ENCODE measurements at regions not wholly inside any gene's neighbourhood (a gene's known extent, or its start where the extent isn't known, plus 50 kb on each side); places are given as distances from the start of the nearest gene placed in this dataset.
"Not testable (repeated sequence)": the region's sequence is repeated elsewhere in the genome, so short reads cannot be mapped to it uniquely, and the experiment has no call there.

DNA sequence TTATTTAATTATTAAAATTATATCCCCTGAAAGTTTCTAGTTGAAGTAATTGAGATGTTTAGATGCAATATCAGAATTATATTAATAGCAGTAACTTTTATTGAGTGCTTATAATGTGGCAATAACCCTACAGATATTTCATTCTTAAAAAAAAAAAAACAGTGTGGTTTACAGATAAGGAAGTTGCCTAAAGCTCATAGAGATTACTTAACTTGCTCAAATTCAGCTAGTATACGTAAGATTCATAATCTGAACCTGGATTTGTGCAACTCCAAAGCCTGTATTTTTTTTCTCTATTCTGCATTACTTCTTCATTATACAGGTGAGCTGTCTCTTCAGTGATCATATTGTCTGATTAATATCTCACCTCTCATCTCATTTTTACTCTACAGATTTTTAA, 156.0 kb upstream of the PTBP2 start:
- DNase-seq, result no peak

DNA sequence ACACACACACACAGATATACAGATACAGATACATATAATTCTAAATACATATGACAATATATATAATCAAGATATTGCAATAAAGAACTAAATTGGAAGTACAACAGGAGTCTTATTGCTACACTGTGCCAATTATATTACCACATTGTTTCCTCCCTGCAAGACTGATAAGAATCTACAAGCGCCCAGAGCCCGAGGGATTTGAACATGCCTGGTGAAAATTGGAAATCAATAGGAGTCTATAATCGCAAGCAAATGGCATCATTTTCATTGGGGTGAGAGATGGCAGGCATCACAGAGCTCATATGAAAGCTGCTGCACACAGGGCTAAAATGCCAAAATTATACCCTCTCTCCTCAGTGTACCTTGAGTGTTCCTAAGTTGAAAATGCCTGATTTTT, 152.9 kb upstream of the PTBP2 start:
- DNase-seq, result no peak

DNA sequence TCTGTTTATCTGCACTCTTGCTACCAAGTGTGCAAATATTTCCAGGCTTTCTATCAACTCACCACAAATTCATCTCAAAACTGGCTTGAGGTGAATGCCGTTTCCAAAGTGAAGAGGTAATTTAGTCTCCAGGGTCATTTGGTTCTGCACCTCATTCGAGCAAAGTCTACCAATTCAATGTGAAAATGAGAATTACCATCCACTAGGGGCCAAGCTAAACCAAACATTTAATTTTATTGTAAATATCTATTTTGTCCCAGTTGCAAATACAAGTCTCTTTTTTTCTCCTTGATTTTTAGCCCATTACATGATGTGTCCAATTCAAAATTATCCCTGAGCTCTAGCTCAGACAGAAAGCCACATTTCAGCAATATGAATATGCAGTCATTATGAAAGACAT, 152.3 kb upstream of the PTBP2 start:
- DNase-seq, result no peak

DNA sequence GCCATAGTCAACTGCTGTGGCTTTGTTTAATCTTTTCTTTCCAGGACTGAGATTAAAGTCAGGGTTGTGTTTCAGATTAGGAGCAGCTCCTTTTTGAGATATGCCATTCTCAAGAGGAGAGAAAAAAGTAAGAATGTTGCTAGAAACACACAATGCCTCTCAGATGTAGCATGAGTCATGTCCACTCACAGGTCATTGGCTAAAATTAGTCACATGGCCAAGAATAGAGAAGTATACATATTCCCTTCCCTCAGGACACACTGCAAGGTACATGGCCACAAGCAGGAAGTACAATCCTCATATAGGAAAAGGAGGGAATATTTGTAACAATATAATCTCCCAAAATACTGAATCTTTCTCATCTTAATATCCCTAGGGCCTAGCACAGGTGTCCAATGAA, 141.9 kb upstream of the PTBP2 start:
- no peak for DNase-seq

DNA sequence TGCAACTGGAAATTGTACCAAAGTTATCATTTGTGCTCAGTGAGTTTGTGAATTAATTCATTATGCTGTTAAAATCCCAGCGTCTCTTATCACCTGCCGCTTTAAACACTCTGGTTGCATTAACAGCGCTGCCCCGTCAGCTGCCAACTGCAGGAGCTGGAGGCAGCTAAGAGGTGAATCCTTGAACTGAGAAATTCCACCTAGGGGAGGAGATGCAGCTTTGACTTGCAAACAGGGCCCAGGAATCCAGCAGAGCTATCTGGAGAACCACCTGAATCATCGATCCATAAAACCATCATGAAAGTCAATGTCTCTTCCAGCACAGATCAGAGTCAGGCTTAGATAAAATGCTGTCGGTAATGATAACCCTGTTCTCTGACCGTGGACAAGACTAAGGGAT, 140.7 kb upstream of the PTBP2 start:
- no peak for DNase-seq

DNA sequence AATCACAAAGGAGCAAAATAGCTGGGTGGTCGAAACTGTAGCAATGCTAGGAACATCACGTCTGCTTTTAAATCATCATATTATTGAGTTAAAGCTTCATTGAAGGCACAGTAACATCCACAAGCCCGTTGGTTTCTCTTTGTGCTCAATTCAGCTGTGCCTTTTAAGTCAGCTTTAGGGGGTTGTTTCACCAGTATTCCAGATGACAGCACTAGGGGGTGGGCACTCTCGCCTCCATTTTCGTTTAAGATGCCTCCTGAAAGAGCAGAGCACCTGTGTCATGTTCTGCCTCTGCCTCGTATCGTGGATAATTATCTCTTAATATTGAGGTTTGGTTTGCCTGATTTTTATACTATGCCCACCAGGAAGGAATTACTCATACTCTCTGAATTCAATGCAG, 139.8 kb upstream of the PTBP2 start:
- no peak for DNase-seq

DNA sequence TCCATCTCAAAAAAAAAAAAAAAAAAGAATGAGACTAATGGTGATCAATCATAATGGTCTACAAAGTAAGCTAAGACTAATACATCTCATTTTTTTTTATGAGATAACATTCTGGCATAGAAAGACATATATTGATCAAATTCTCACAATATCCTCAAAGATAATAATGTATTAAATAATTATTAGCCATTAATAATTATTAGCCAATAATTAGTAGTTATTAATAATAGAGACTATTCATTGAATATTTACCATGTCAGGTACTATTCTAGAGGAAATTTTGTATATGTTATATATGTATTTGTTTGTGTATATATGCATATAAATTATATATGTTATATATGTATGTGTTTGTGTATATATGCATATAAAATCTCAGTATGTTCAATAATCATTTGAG, 137.7 kb upstream of the PTBP2 start:
- DNase-seq, result no peak

DNA sequence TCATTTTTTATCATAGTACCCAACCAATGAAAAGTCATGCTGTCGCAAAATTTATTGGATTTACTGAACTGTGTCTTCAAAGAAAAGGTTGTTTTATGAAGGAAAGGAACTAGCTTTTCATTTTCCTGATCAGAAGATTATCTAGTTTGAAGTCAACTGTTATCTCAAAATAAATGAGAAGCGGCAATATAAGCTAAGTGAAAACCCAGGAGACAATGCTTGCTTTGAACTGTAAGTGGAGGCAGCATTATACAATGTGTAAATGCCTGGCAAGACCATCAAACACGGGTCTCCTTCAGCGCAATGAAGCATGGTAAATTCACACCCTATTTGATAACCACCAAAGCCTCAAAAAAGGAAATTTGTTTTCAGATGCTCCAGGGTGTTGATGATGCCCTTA, 134.4 kb upstream of the PTBP2 start:
- DNase-seq, result no peak

DNA sequence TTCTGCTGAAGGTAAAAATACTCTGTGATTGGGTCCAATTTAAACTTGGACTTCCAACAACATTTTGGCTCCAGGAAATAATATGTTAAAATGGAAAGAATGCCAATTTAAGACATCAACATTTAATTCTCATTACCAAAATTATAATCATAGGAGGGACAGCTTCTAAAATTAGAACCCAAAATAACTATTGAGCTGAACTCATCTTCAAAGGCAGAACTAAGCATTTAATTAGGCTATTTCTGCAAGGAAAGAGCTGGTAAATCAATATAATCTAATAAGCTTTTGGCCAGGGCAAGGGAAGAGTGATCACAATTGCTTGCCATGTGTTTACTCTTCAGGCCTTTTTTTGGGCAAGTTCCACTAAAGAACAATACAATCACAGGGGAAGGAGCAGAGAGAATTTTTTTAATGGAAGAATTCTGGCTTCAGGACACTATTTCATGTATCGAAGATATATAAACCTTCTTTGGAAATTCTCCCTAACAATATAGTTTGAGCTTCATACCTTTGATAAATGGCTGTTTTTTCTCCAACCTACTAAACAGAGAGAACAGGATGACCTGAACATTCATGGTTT, 133.1 kb upstream of the PTBP2 start:
- no peak for DNase-seq

DNA sequence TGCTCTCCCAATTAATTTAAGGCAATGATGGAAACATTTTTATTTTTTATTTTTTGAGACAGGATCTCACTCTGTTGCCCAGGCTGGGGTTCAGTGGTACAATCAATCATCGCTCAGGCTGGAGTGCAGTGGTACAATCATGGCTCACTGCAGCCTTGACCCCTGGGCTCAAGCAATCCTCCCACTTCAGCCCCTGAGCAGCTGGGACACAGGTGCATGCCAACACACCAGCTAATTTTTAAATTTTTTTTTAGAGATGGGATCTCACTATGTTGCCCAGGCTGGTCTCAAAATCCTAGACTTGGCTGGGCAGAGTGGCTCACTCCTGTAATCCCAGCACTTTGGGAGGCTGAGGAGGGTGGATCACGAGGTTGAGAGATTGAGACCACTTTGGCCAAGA, 126.1 kb upstream of the PTBP2 start:
- not testable (repeated sequence) for DNase-seq

DNA sequence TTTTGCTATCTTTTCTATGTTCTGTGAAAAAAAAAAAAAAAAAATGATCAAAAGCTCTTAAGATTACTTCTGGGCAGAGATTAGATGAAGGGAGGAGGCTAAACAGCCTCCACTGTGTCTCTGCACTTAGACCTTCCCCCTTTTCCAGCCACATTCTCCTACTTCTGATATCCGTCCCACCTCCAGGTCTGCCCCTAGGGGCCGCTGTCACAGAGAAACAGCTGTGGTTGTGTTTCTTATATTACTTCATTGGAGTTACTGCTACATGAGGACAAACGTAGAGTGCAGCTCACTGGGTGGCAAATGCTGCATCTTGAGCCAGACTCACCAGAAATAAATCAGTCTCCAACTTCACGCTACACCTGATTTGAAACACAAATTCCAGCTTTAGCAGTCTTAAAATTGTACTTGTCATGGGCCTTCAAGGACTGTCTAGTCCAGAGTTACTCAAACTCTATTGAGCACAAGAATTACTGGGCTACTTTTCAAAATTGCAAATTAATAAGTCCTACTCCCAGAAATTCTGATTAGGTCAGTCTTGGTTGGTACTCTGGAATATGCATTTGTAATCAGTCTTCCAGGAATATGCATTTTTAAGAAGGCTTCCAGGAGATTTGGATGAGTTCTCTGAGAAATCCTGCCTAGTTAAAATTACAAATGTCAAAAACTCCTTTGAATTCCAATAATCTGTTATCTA, 125.2 kb upstream of the PTBP2 start:
- DNase-seq, result no peak

DNA sequence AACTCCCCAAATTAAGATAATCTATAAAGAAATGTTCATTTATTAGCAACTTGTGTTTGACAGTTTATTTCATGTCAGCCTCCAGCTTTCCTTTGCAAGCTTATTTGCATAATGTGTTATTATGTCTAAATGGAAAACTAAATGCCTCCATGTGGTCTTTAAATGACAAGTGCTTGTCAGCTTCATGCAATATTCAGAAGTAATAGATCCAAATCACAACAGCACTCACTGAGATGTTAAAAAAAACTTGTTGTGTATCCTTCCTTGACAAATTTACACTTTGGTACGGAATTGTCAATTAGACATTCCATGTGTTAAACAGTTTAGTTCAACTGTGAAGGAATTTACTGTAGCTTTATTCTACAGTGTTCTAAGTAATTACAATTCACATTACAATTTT, 124.4 kb upstream of the PTBP2 start:
- no peak for DNase-seq

DNA sequence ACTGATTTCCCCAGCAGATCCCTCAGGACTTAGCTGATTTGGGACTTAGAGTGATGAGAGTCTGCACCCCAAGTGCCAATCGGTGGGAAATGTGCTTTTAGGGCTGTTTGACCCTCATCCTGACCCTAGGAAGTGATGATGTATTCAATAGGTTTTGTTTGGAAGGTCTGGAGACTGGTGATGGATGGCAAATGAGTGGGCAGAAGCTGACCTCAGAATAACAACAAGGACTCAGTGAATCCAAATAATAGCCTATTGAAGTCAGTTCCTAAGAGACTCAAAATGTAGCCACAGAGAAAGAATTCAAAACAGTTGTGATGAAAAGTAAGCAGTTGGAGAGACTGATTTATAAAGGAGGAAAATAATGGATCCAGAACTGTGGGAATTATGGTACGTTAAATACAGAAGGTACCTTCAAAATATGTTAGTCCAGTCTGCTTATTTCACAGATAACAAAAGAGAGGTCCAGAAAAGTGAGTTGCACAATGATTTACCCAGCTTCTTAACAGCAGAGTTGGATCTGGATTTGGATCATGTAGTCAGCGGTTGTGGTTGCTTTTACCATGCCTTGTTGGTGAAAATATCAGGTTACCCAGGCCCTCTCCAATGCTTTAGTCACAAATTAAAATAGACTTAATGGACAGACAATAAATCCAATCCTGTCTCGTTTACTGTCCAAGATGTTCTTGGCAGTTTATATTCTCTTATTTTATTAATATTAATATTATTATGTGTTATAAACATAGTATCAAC, 123.0 kb upstream of the PTBP2 start:
- no peak for DNase-seq

DNA sequence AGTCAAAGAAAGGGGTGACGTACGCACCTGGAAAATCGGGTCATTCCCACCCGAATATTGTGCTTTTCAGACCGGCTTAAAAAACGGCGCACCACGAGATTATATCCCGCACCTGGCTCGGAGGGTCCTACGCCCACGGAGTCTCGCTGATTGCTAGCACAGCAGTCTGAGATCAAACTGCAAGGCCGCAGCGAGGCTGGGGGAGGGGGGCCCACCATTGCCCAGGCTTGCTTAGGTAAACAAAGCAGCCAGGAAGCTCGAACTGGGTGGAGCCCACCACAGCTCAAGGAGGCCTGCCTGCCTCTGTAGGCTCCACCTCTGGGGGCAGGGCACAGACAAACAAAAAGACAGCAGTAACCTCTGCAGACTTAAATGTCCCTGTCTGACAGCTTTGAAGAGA, 117.0 kb upstream of the PTBP2 start:
- not testable (repeated sequence) for DNase-seq

DNA sequence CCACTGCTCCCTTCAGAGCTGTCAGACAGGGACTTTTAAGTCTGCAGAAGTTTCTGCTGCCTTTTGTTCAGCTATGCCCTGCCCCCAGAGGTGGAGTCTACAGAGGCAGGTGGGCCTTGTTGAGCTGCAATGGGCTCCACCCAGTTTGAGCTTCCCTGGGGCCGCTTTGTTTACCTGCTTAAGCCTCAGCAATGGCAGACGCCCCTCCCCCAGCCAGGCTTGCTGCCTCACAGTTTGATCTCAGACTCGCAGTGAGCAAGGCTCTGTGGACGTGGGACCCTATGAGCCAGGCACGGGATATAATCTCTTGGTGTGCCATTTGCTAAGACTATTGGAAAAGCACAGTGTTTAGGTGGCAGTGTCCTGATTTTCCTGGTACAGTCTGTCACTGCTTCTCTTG, 104.2 kb upstream of the PTBP2 start:
- DNase-seq, result not testable (repeated sequence)

DNA sequence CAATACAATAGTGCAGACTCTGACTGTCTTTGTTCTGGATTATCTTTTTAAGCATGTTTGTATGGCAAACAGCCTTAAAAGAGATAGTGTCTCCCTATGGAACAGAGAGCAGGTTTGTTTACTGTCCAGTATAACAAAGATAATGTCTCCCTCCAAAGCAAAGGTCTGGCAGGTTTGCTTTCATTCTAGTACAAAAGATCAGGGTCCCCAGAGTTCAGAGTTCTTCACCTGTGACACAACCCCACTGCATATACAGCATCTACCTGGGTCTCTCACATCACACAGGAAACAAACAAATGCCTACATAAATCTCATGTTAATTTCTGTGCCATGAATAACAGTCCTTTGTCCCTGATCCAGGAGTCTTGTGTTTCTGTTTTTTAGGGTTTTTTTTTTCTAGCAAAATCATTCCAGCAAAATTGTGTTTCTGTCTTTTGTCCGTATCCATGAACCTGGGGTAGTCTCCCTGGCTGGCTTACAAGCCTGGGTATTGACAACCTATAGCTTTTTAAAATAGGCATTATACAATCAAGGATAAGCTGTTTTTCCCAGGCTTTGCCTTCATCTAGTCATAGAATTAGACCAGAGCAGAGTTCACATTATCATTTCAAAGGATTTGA, 89.4 kb upstream of the PTBP2 start:
- no peak for DNase-seq

DNA sequence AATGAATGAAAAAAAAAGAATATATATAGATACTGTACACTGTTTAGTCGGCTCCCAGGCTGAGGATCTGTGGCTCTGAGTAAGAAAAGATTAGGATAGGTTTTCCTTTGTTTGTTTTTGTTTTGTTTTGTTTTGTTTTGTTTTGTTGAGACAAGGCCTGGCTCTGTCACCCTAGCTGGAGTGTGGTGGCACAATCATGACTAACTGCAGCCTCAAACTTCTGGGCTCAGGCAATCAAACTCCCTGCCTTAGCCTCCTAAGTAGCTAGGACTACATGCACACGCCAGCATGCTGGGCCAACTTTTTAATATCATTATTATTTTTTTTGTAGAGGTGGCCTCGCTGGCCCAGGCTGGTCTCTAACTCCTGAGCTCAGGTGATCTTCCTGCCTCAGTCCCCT, 87.9 kb upstream of the PTBP2 start:
- no peak for DNase-seq

DNA sequence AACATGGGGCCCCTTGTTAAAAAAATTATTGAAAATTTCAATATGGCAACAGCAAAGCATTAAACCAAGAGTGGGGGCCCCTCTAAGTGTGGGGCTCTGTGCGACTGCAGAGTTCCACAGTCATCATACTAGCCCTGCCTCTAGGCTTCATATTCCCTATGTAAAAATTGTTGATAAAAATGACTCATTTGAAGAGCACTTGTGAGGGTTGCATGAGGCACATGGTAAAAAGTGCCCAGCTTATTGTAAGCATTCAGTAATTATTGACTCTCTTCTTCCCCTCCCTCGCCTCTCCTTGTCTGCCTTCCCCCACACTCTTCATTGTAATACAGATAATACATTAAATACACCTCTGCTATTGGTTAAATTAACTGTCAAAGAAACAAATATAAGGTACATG, 86.7 kb upstream of the PTBP2 start:
- DNase-seq, result no peak

DNA sequence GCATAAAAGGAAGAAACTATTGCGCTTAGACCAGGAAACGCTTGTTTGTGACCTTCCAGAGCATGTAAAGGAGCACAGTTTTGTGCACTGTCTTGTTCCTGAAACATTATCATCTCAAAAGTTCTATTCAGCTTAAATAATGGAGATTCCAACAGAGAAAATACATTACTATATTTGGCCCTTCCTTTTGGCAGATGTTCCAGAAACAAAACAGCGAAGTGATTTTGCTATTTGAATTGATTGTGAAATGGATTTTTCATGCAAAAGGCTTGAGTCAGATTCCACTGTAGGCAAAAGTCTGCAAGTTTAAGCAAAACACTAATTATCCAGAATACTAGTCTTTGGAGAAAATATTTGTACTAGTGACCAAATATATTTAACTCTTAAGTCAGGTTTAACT, 80.3 kb upstream of the PTBP2 start:
- DNase-seq, result no peak

DNA sequence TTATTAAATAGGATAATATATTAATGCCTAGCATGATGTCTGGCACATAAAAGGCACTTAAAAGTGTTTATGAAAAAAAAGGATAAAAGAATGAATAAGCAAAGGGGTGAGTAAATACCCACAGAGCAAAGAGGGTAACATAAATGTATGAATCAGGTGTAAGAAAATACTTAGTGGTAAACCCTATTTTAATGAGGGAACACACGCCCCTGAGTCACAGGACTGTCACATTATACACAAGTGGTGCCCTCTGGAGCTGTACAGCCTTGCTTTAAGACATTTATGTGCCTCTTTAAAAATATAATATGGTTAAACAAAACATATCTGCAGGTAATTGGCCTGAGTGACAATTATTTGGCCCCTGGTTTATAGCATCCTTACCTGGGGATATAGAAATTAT, 78.1 kb upstream of the PTBP2 start:
- DNase-seq, result no peak

DNA sequence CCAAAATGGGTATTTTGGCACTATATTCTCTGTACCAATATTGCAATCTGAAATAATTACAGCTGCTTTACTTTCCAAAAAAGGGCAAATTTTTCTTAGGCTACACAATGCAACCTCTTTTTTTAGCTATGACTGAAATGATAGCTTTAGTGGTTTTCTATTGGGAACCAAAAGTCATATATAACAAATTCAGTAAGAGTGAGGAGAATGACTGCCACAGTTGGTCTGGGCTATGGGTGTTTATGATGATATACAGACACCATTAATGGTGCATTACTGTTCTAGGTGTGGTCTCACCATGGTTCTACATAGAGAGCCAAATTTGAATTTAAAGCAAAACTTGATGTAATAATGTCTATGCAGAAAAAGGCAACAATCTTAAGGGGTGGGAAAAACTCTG, 72.3 kb upstream of the PTBP2 start:
- no peak for DNase-seq

DNA sequence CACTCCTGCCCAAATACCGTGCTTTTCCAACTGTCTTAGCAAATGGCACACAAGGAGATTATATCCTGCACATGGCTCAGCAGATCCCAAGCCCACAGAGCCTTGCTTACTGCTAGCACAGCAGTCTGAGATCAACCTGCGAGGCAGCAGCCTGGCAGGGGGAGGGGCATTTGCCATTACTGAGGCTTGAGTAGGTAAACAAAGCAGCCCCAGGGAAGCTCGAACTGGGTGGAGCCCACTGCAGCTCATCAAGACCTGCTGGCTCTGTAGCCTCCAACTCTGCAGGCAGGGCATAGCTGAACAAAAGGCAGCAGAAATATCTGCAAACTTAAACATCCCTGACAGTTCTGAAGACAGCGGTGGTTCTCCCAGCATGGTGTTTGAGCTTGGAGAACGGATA, 70.1 kb upstream of the PTBP2 start:
- DNase-seq, result no peak

DNA sequence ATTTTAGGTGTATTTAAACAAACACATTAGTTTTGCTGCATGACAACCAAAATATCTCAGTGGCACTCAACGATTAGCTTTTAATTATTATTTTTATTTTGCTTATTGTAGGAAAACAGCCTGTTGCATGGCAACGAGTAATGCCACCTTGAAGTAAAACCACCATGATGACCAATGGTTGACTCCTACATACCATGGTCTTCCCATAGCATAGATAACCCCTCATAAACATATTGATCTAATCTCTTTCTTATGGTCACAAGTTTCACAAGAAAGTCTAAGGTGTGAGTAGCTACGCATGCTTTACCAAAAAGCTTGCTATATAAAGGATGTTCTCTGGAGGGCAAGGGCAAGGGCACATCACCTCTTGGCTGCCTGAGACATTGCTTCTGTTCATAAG, 61.5 kb upstream of the PTBP2 start:
- DNase-seq, result no peak

DNA sequence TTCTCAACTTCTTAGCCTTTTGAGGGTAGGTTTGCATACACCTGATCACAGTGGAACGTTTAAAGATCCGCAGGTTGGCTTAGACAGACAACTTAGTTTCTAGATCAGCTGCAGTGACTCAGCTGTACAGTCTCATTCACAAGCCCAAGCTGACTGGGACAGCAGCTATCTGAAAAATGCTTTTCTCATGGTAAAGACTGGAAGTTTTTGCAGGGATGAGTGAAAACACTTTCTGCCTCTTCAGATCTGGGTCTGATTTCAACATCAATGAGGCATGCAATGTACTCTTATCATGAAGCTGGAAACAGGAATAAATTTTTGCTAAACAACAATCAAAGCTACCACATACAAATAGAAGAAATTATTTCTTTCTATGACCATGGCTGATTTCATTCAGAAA, 61.1 kb upstream of the PTBP2 start:
- DNase-seq, result no peak

All from GDM1 (cell line).